ENCODE measurements at regions not wholly inside any gene's neighbourhood (a gene's known extent, or its start where the extent isn't known, plus 50 kb on each side); places are given as distances from the start of the nearest gene placed in this dataset.

GRCh38 chr2:35314049-35314448 is 1041.5 kb upstream of the CRIM1 start:
- no peak overlapping the region for H3K4me3 Mint-ChIP-seq

GRCh38 chr2:35301369-35301768 is 1054.2 kb upstream of the CRIM1 start:
- Mint-ChIP-seq H3K27ac (no peak overlapping the region), H3K9me3 (no peaks in the 10 kb centered on the region), H3K27me3 (no peaks in the 10 kb centered on the region), H3K4me3 (no peak overlapping the region), H3K4me1 (no peaks in the 10 kb centered on the region), H3K36me3 (no peaks in the 10 kb centered on the region)
- no peak for DNase-seq
- ATAC-seq (ENCODE audit: low read depth) = no peak
- POLR2A ChIA-PET = no interaction called here

More at GRCh38 chr2:35314049-35314448, 1041.5 kb upstream of the CRIM1 start:
- Mint-ChIP-seq H3K36me3 (no peaks in the 10 kb centered on the region), H3K27me3 (no peaks in the 10 kb centered on the region), H3K9me3 (peaks cover 2% of the 10 kb centered on the region), H3K4me1 (no peaks in the 10 kb centered on the region), H3K27ac (no peak overlapping the region)
- no peak for DNase-seq
- no peak for ATAC-seq (ENCODE audit: low read depth)
- POLR2A ChIA-PET = no interaction called here

GRCh38 chr2:35298493-35298892 is 1057.1 kb upstream of the CRIM1 start:
- DNase-seq (no peak), ATAC-seq (ENCODE audit: low read depth) (no peak)
- no peak overlapping the region for H3K4me3 Mint-ChIP-seq
- H3K4me1 Mint-ChIP-seq = no peaks in the 10 kb centered on the region
- POLR2A ChIA-PET = no interaction called here
- H3K27ac Mint-ChIP-seq = no peak overlapping the region
- H3K27me3 Mint-ChIP-seq = no peaks in the 10 kb centered on the region
- H3K9me3 Mint-ChIP-seq = no peaks in the 10 kb centered on the region
- H3K36me3 Mint-ChIP-seq = no peaks in the 10 kb centered on the region

GRCh38 chr2:35297403-35297802 is 1058.2 kb upstream of the CRIM1 start:
- DNase-seq (no peak), ATAC-seq (ENCODE audit: low read depth) (no peak)
- no peak overlapping the region for H3K4me3 Mint-ChIP-seq
- H3K4me1 Mint-ChIP-seq = no peaks in the 10 kb centered on the region
- no peaks in the 10 kb centered on the region for H3K27me3 Mint-ChIP-seq
- H3K9me3 Mint-ChIP-seq = no peaks in the 10 kb centered on the region
- H3K36me3 Mint-ChIP-seq = no peaks in the 10 kb centered on the region
- POLR2A ChIA-PET = no interaction called here
- H3K27ac Mint-ChIP-seq = no peak overlapping the region

GRCh38 chr2:35294636-35295263 is 1060.8 kb upstream of the CRIM1 start:
- no peaks in the 10 kb centered on the region for H3K9me3 Mint-ChIP-seq
- no peak overlapping the region for H3K4me3 Mint-ChIP-seq
- no peaks in the 10 kb centered on the region for H3K4me1 Mint-ChIP-seq
- POLR2A ChIA-PET = no interaction called here
- no peaks in the 10 kb centered on the region for H3K36me3 Mint-ChIP-seq
- DNase-seq (no peak), ATAC-seq (ENCODE audit: low read depth) (no peak)
- H3K27ac Mint-ChIP-seq = no peak overlapping the region
- no peaks in the 10 kb centered on the region for H3K27me3 Mint-ChIP-seq

- Mint-ChIP-seq H3K4me1 (no peaks in the 10 kb centered on the region), H3K27ac (no peak overlapping the region), H3K9me3 (peaks cover under 1% of the 10 kb centered on the region), H3K27me3 (no peaks in the 10 kb centered on the region), H3K4me3 (no peak overlapping the region), H3K36me3 (no peaks in the 10 kb centered on the region)
- DNase-seq = no peak
- ATAC-seq (ENCODE audit: low read depth) = no peak
- POLR2A ChIA-PET = no interaction called here
These were observed 1062.3 kb upstream of the CRIM1 start for GRCh38 chr2:35293261-35293660.

GRCh38 chr2:35292199-35292598 is 1063.4 kb upstream of the CRIM1 start:
- H3K4me1 Mint-ChIP-seq = no peaks in the 10 kb centered on the region
- no peak overlapping the region for H3K27ac Mint-ChIP-seq
- no peak for ATAC-seq (ENCODE audit: low read depth)
- DNase-seq = no peak
- no peaks in the 10 kb centered on the region for H3K27me3 Mint-ChIP-seq
- H3K9me3 Mint-ChIP-seq = peaks cover 3% of the 10 kb centered on the region
- no peak overlapping the region for H3K4me3 Mint-ChIP-seq
- POLR2A ChIA-PET = no interaction called here
- H3K36me3 Mint-ChIP-seq = no peaks in the 10 kb centered on the region

- DNase-seq = no peak
- POLR2A ChIA-PET = no interaction called here
- Mint-ChIP-seq H3K4me1 (no peaks in the 10 kb centered on the region), H3K27me3 (no peaks in the 10 kb centered on the region), H3K9me3 (peaks cover 9% of the 10 kb centered on the region), H3K4me3 (no peak overlapping the region), H3K36me3 (no peaks in the 10 kb centered on the region), H3K27ac (no peak overlapping the region)
- no peak for ATAC-seq (ENCODE audit: low read depth)
These were observed 1073.9 kb upstream of the CRIM1 start for GRCh38 chr2:35281702-35282101.

GRCh38 chr2:35255826-35256225 is 1099.8 kb upstream of the CRIM1 start:
- no peaks in the 10 kb centered on the region for H3K36me3 Mint-ChIP-seq
- no peaks in the 10 kb centered on the region for H3K4me1 Mint-ChIP-seq
- no peaks in the 10 kb centered on the region for H3K27me3 Mint-ChIP-seq
- POLR2A ChIA-PET = no interaction called here
- ATAC-seq (ENCODE audit: low read depth) = no peak
- DNase-seq = no peak
- H3K27ac Mint-ChIP-seq = no peak overlapping the region
- H3K4me3 Mint-ChIP-seq = no peak overlapping the region
- peaks cover 6% of the 10 kb centered on the region for H3K9me3 Mint-ChIP-seq

GRCh38 chr2:35251156-35251555 is 1104.4 kb upstream of the CRIM1 start:
- POLR2A ChIA-PET = no interaction called here

GRCh38 chr2:35246702-35247101 is 1108.9 kb upstream of the CRIM1 start:
- ATAC-seq (ENCODE audit: low read depth) (no peak), DNase-seq (no peak)
- Mint-ChIP-seq H3K36me3 (no peaks in the 10 kb centered on the region), H3K4me1 (no peaks in the 10 kb centered on the region), H3K27me3 (no peaks in the 10 kb centered on the region), H3K9me3 (peaks cover 7% of the 10 kb centered on the region), H3K27ac (no peak overlapping the region), H3K4me3 (no peak overlapping the region)
- POLR2A ChIA-PET = no interaction called here

More at GRCh38 chr2:35251156-35251555, 1104.4 kb upstream of the CRIM1 start:
- H3K27me3 Mint-ChIP-seq = no peaks in the 10 kb centered on the region
- peaks cover 9% of the 10 kb centered on the region for H3K9me3 Mint-ChIP-seq
- H3K27ac Mint-ChIP-seq = no peak overlapping the region
- no peaks in the 10 kb centered on the region for H3K4me1 Mint-ChIP-seq
- no peak for DNase-seq
- H3K36me3 Mint-ChIP-seq = no peaks in the 10 kb centered on the region
- no peak overlapping the region for H3K4me3 Mint-ChIP-seq
- ATAC-seq (ENCODE audit: low read depth) = no peak

GRCh38 chr2:35228584-35228983 is 1127.0 kb upstream of the CRIM1 start:
- POLR2A ChIA-PET = no interaction called here
- ATAC-seq (ENCODE audit: low read depth) = no peak
- Mint-ChIP-seq H3K9me3 (peaks cover 6% of the 10 kb centered on the region), H3K27me3 (no peaks in the 10 kb centered on the region), H3K27ac (no peak overlapping the region), H3K4me3 (no peak overlapping the region), H3K4me1 (no peaks in the 10 kb centered on the region), H3K36me3 (no peaks in the 10 kb centered on the region)
- no peak for DNase-seq

GRCh38 chr2:35220461-35220860 is 1135.1 kb upstream of the CRIM1 start:
- H3K36me3 Mint-ChIP-seq = no peaks in the 10 kb centered on the region
- no peaks in the 10 kb centered on the region for H3K4me1 Mint-ChIP-seq
- no peak overlapping the region for H3K4me3 Mint-ChIP-seq
- no peak overlapping the region for H3K27ac Mint-ChIP-seq
- H3K27me3 Mint-ChIP-seq = no peaks in the 10 kb centered on the region
- POLR2A ChIA-PET = no interaction called here
- H3K9me3 Mint-ChIP-seq = peaks cover 2% of the 10 kb centered on the region
- ATAC-seq (ENCODE audit: low read depth) (no peak), DNase-seq (no peak)

- Mint-ChIP-seq H3K27ac (no peak overlapping the region), H3K4me1 (no peaks in the 10 kb centered on the region), H3K36me3 (no peaks in the 10 kb centered on the region), H3K9me3 (peaks cover 2% of the 10 kb centered on the region), H3K27me3 (no peaks in the 10 kb centered on the region), H3K4me3 (no peak overlapping the region)
- DNase-seq (no peak), ATAC-seq (ENCODE audit: low read depth) (no peak)
- POLR2A ChIA-PET = no interaction called here
These were observed 1150.7 kb upstream of the CRIM1 start for GRCh38 chr2:35204881-35205280.

- H3K36me3 Mint-ChIP-seq = no peaks in the 10 kb centered on the region
- no peak for DNase-seq
- H3K4me3 Mint-ChIP-seq = no peak overlapping the region
- ATAC-seq (ENCODE audit: low read depth) = no peak
- no peak overlapping the region for H3K27ac Mint-ChIP-seq
- no peaks in the 10 kb centered on the region for H3K27me3 Mint-ChIP-seq
- POLR2A ChIA-PET = no interaction called here
- H3K4me1 Mint-ChIP-seq = no peaks in the 10 kb centered on the region
- peaks cover 2% of the 10 kb centered on the region for H3K9me3 Mint-ChIP-seq
These were observed 1151.3 kb upstream of the CRIM1 start for GRCh38 chr2:35204323-35204722.

Measured in activated naive CD8-positive, alpha-beta T cell treated with anti-CD3 and anti-CD28 coated beads, Interleukin-2, amount 10 ng/mL, durations not matched to agents 7 days and 5 days (primary cell).